ENCODE measurements at regions not wholly inside any gene's neighbourhood (a gene's known extent, or its start where the extent isn't known, plus 50 kb on each side); places are given as distances from the start of the nearest gene placed in this dataset.
"Not testable (repeated sequence)": the region's sequence is repeated elsewhere in the genome, so short reads cannot be mapped to it uniquely, and the experiment has no call there.

- no peak for DNase-seq
Measured at GRCh38 chr5:109574985-109575384, 114.7 kb upstream of the MAN2A1 start.

GRCh38 chr5:109573766-109574165 is 116.0 kb upstream of the MAN2A1 start:
- no peak for DNase-seq

- no peak for DNase-seq
Measured at GRCh38 chr5:109573256-109573655, 116.5 kb upstream of the MAN2A1 start.

- no peak for DNase-seq
Measured at GRCh38 chr5:109571785-109572184, 117.9 kb upstream of the MAN2A1 start.

GRCh38 chr5:109570362-109570874 is 119.3 kb upstream of the MAN2A1 start:
- no peak for DNase-seq

- DNase-seq, result no peak
Measured at GRCh38 chr5:109567374-109568044, 122.2 kb upstream of the MAN2A1 start.

GRCh38 chr5:109566361-109566760 is 123.4 kb upstream of the MAN2A1 start:
- DNase-seq, result no peak

GRCh38 chr5:109563739-109564138 is 126.0 kb upstream of the MAN2A1 start:
- DNase-seq, result no peak

GRCh38 chr5:109563189-109563588 is 126.5 kb upstream of the MAN2A1 start:
- DNase-seq, result no peak

- no peak for DNase-seq
Measured at GRCh38 chr5:109562441-109562840, 127.3 kb upstream of the MAN2A1 start.

GRCh38 chr5:109561447-109561846 is 128.3 kb upstream of the MAN2A1 start:
- DNase-seq, result no peak

GRCh38 chr5:109560554-109560953 is 129.2 kb upstream of the MAN2A1 start:
- no peak for DNase-seq

GRCh38 chr5:109558952-109559351 is 130.8 kb upstream of the MAN2A1 start:
- DNase-seq, result no peak

- no peak for DNase-seq
Measured at GRCh38 chr5:109558364-109558763, 131.4 kb upstream of the MAN2A1 start.

GRCh38 chr5:109553846-109554245 is 135.9 kb upstream of the MAN2A1 start:
- DNase-seq, result no peak

GRCh38 chr5:109551234-109551633 is 138.5 kb upstream of the MAN2A1 start:
- not testable (repeated sequence) for DNase-seq

- DNase-seq, result no peak
Measured at GRCh38 chr5:109550077-109550476, 139.7 kb upstream of the MAN2A1 start.

- DNase-seq, result no peak
Measured at GRCh38 chr5:109546461-109546860, 136.7 kb upstream of the PJA2 start.

- not testable (repeated sequence) for DNase-seq
Measured at GRCh38 chr5:109544873-109545272, 135.1 kb upstream of the PJA2 start.

GRCh38 chr5:109538692-109539091 is 128.9 kb upstream of the PJA2 start:
- not testable (repeated sequence) for DNase-seq

GRCh38 chr5:109535090-109535489 is 125.3 kb upstream of the PJA2 start:
- DNase-seq, result not testable (repeated sequence)

- DNase-seq, result no peak
Measured at GRCh38 chr5:109533751-109534272, 124.0 kb upstream of the PJA2 start.

- DNase-seq, result no peak
Measured at GRCh38 chr5:109532773-109533364, 123.1 kb upstream of the PJA2 start.

GRCh38 chr5:109531262-109531661 is 121.5 kb upstream of the PJA2 start:
- no peak for DNase-seq
